H1 (cell line): ENCODE measurements at regions not wholly inside any gene's neighbourhood (a gene's known extent, or its start where the extent isn't known, plus 50 kb on each side); places are given as distances from the start of the nearest gene placed in this dataset.

ENCODE experiments used
- CTCF ChIA-PET: fragments of 300-600 bp; sonication (Branson Sonifier 250); formaldehyde crosslinking; loops from one replicate; lab custom pipeline; 2021; ENCODE audit not compliant: partially characterized antibody; lab: Charles Lee
- POLR2A ChIA-PET: fragments of 300-600 bp; sonication (Branson Sonifier 250); formaldehyde crosslinking; loops from one replicate; lab custom pipeline; 2021; ENCODE audit warnings: inconsistent platforms; ENCODE audit not compliant: partially characterized antibody; lab: Charles Lee
- DNase-seq, 2 experiments: peaks; one replicate each; pipeline versions ENCODE4 v3.0.0 to v3.0.0-alpha.2; 2010 to 2022; ENCODE audit warnings: low spot score in 2 of 2, low read depth in 1 of 2, mixed read lengths in 1 of 2
- FAIRE-seq: peaks from 2 replicates; lab custom pipeline; 2011; peaks lifted over from hg19 to GRCh38; lab: Jason Lieb, UNC
- H2AFZ ChIP-seq: 2 replicates; pipeline ENCODE4 v1.8.1; 2012; ENCODE audit warnings: low read length, inconsistent platforms
- H2AK5ac ChIP-seq: 2 replicates; pipeline ENCODE4 v1.6.1; 2013; ENCODE audit warnings: low read depth, low read length
- H2BK120ac ChIP-seq: replicated peaks from 2 replicates; pipeline ENCODE3; 2013; ENCODE audit warnings: low read depth, low read length, inconsistent platforms
- H2BK12ac ChIP-seq: 2 replicates; pipeline ENCODE4 v1.6.1; 2013; ENCODE audit warnings: low read depth, low read length
- H2BK15ac ChIP-seq: 2 replicates; pipeline ENCODE4 v1.6.1; 2013; ENCODE audit warnings: low read length
- H2BK20ac ChIP-seq: 2 replicates; pipeline ENCODE4 v1.6.1; 2013; ENCODE audit warnings: low read length
- H2BK5ac ChIP-seq: 2 replicates; pipeline ENCODE4 v1.6.1; 2013; ENCODE audit warnings: low read depth, low read length
- H3K14ac ChIP-seq: 2 replicates; pipeline ENCODE4 v1.6.1; 2013; ENCODE audit warnings: inconsistent platforms; ENCODE audit not compliant: insufficient read length
- H3K18ac ChIP-seq: 2 replicates; pipeline ENCODE4 v1.6.1; 2013; ENCODE audit warnings: low read length; ENCODE audit errors: extremely low read depth
- H3K23ac ChIP-seq: 2 replicates; pipeline ENCODE4 v1.6.1; 2013; ENCODE audit warnings: inconsistent platforms; ENCODE audit not compliant: insufficient read length
- H3K23me2 ChIP-seq: 2 replicates; pipeline ENCODE4 v1.6.1; 2013; ENCODE audit warnings: low read depth, low read length
- H3K27ac ChIP-seq: 2 replicates; pipeline ENCODE4 v1.6.1; 2011; ENCODE audit warnings: low read depth, low read length, inconsistent platforms
- H3K27me3 ChIP-seq, 4 experiments: replicated peaks in 1 of 4; 1 replicate in 1 of 4; 2 replicates in 3 of 4; pipeline versions ENCODE4 v1.6.1 to v1.8.1; 2011 to 2013; ENCODE audit warnings: low read length in 3 of 4, mild to moderate bottlenecking in 3 of 4, inconsistent platforms in 2 of 4, mixed read lengths in 2 of 4, moderate library complexity in 1 of 4; ENCODE audit not compliant: control insufficient read depth in 3 of 4, insufficient read depth in 3 of 4; ENCODE audit errors: extremely low read depth in 1 of 4
- H3K36me3 ChIP-seq, 4 experiments: 2 replicates each; pipeline versions ENCODE4 v1.6.1 to v1.8.1; 2011 to 2013; ENCODE audit warnings: mild to moderate bottlenecking in 4 of 4, low read length in 3 of 4, moderate library complexity in 2 of 4, control low read depth in 1 of 4, inconsistent platforms in 1 of 4; ENCODE audit not compliant: insufficient read depth in 4 of 4, control insufficient read depth in 2 of 4
- H3K4ac ChIP-seq: replicated peaks from 2 replicates; pipeline ENCODE3; 2013; ENCODE audit warnings: low read length, low read depth, mixed read lengths, inconsistent platforms; ENCODE audit not compliant: insufficient read length
- H3K4me1 ChIP-seq, 4 experiments: replicated peaks in 1 of 4; 1 replicate in 1 of 4; 2 replicates in 3 of 4; pipeline versions ENCODE4 v1.6.1 to v1.8.1; 2011 to 2013; ENCODE audit warnings: low read length in 3 of 4, inconsistent platforms in 2 of 4, mixed read lengths in 1 of 4; ENCODE audit not compliant: insufficient read depth in 4 of 4, control insufficient read depth in 3 of 4
- H3K4me2 ChIP-seq, 2 experiments: 2 replicates each; pipeline versions ENCODE4 v1.6.1 to v1.8.1; 2011 to 2013; ENCODE audit warnings: low read depth in 2 of 2, low read length in 2 of 2, control low read depth in 1 of 2, inconsistent platforms in 1 of 2, mild to moderate bottlenecking in 1 of 2; ENCODE audit not compliant: insufficient read depth in 1 of 2
- H3K4me3 ChIP-seq, 4 experiments: fragments of 200-600, 300-600 bp in 1 of 4; sonication (generic), shearing (Covaris generic), sonication (Bioruptor Twin) in 1 of 4; 2 replicates each; pipeline versions ENCODE4 v1.5.1 to v1.8.1; 2011 to 2016; ENCODE audit warnings: low read length in 4 of 4, low read depth in 3 of 4, control low read depth in 2 of 4, inconsistent platforms in 2 of 4, mild to moderate bottlenecking in 2 of 4, mixed read lengths in 1 of 4, moderate library complexity in 1 of 4; ENCODE audit not compliant: insufficient read depth in 2 of 4; ENCODE audit errors: extremely low read depth in 1 of 4
- H3K56ac ChIP-seq: replicated peaks from 2 replicates; pipeline ENCODE3; 2013; ENCODE audit warnings: low read depth, mild to moderate bottlenecking, mixed read lengths, low read length, inconsistent platforms; ENCODE audit not compliant: insufficient read length
- H3K79me1 ChIP-seq: 2 replicates; pipeline ENCODE4 v1.6.1; 2013; ENCODE audit warnings: low read depth, low read length, control low read depth
- H3K79me2 ChIP-seq, 2 experiments: 2 replicates each; pipeline versions ENCODE4 v1.6.1 to v1.8.1; 2012 to 2013; ENCODE audit warnings: low read length in 2 of 2, mild to moderate bottlenecking in 2 of 2, inconsistent platforms in 1 of 2; ENCODE audit not compliant: insufficient read depth in 2 of 2, control insufficient read depth in 1 of 2
- H3K9ac ChIP-seq, 4 experiments: replicated peaks in 1 of 4; 1 replicate in 1 of 4; 2 replicates in 3 of 4; pipeline versions ENCODE4 v1.6.1 to v1.8.1; 2011 to 2013; ENCODE audit warnings: low read depth in 3 of 4, low read length in 3 of 4, control low read depth in 2 of 4, mild to moderate bottlenecking in 2 of 4, moderate library complexity in 2 of 4, inconsistent platforms in 1 of 4; ENCODE audit errors: extremely low read depth in 1 of 4
- H3K9me3 ChIP-seq, 2 experiments: 2 replicates each; pipeline versions ENCODE4 v1.6.1 to v1.8.1; 2012 to 2013; ENCODE audit warnings: mild to moderate bottlenecking in 2 of 2, moderate library complexity in 2 of 2, control low read depth in 1 of 2, inconsistent platforms in 1 of 2, low read depth in 1 of 2, low read length in 1 of 2, mixed read lengths in 1 of 2; ENCODE audit not compliant: insufficient read depth in 2 of 2
- H4K20me1 ChIP-seq, 2 experiments: replicated peaks in 1 of 2; 2 replicates each; pipeline versions ENCODE3 to v1.8.1; 2011 to 2013; ENCODE audit warnings: inconsistent platforms in 2 of 2, low read length in 2 of 2, mild to moderate bottlenecking in 1 of 2; ENCODE audit not compliant: insufficient read depth in 2 of 2, control insufficient read depth in 1 of 2
- H4K5ac ChIP-seq: 2 replicates; pipeline ENCODE4 v1.6.1; 2013; ENCODE audit warnings: low read length, low read depth, mixed read lengths, inconsistent platforms; ENCODE audit not compliant: insufficient read length
- H4K8ac ChIP-seq: 2 replicates; pipeline ENCODE4 v1.8.0; 2013; ENCODE audit warnings: mild to moderate bottlenecking, moderate library complexity, low read length, inconsistent platforms; ENCODE audit not compliant: insufficient read depth; ENCODE audit errors: extremely low read depth
- H4K91ac ChIP-seq: replicated peaks from 2 replicates; pipeline ENCODE3; 2013; ENCODE audit warnings: low read length, mixed read lengths, inconsistent platforms; ENCODE audit not compliant: insufficient read length
- ASH2L ChIP-seq: fragments of 200-600, 300-600 bp; sonication (generic); IDR thresholded peaks from one replicate; pipeline ENCODE4 v1.7.1; 2017; ENCODE audit warnings: low read length
- CEBPB ChIP-seq: IDR thresholded peaks from 2 replicates; pipeline ENCODE4 v1.6.1; 2012; ENCODE audit warnings: low read depth, low read length
- EZH2 ChIP-seq: fragments of 200-600 bp; sonication (generic); IDR thresholded peaks from 2 replicates; pipeline ENCODE4 v1.7.1; 2012; ENCODE audit warnings: low read depth, mild to moderate bottlenecking, moderate library complexity, low read length, inconsistent platforms; ENCODE audit not compliant: severe bottlenecking
- MAX ChIP-seq: IDR thresholded peaks from 2 replicates; pipeline ENCODE4 v1.6.1; 2012; ENCODE audit warnings: inconsistent platforms
- NANOG ChIP-seq: IDR thresholded peaks from 2 replicates; pipeline ENCODE4 v1.6.1; 2011; ENCODE audit warnings: low read length, low read depth, mild to moderate bottlenecking, inconsistent platforms; ENCODE audit not compliant: insufficient read depth, poor library complexity, severe bottlenecking
- POU5F1 ChIP-seq: IDR thresholded peaks from 2 replicates; pipeline ENCODE4 v1.6.1; 2011; ENCODE audit warnings: low read depth, mild to moderate bottlenecking, low read length, moderate library complexity
- SP2 ChIP-seq: IDR thresholded peaks from 2 replicates; pipeline ENCODE4 v1.6.1; 2012; ENCODE audit warnings: mild to moderate bottlenecking, low read length, inconsistent platforms
- WGBS, 2 experiments: shearing (Covaris generic) in 1 of 2; methylation state at CpG; one replicate each; pipeline versions ENCODE4 v1.1.6 to v1.1.7; 2013 to 2015; ENCODE audit warnings: low lambda C conversion rate in 2 of 2, mixed read lengths in 2 of 2, inconsistent platforms in 1 of 2, low coverage in 1 of 2, missing lambda C conversion rate in 1 of 2; ENCODE audit not compliant: insufficient replicate concordance in 2 of 2, insufficient coverage in 1 of 2, insufficient read length in 1 of 2; ENCODE audit errors: extremely low coverage in 1 of 2, missing lambda C conversion rate in 1 of 2; 5-methylcytosine and 5-hydroxymethylcytosine counted together
- TF ChIP-seq, protein P1 (sequence below), 3 experiments: IDR thresholded peaks; 1 replicate in 2 of 3; 2 replicates in 1 of 3; pipeline versions ENCODE4 v1.5.1 to v1.6.1; 2011; ENCODE audit warnings: low read length in 3 of 3, mild to moderate bottlenecking in 3 of 3, inconsistent platforms in 2 of 3, low read depth in 1 of 3, moderate library complexity in 1 of 3; ENCODE audit not compliant: insufficient read depth in 1 of 3; ENCODE audit errors: control extremely low read depth in 1 of 3
- TF ChIP-seq, protein P2 (sequence below): IDR thresholded peaks from 2 replicates; pipeline ENCODE4 v1.6.1; 2011; ENCODE audit warnings: low read length, improper control_type of control experiment

DNA sequence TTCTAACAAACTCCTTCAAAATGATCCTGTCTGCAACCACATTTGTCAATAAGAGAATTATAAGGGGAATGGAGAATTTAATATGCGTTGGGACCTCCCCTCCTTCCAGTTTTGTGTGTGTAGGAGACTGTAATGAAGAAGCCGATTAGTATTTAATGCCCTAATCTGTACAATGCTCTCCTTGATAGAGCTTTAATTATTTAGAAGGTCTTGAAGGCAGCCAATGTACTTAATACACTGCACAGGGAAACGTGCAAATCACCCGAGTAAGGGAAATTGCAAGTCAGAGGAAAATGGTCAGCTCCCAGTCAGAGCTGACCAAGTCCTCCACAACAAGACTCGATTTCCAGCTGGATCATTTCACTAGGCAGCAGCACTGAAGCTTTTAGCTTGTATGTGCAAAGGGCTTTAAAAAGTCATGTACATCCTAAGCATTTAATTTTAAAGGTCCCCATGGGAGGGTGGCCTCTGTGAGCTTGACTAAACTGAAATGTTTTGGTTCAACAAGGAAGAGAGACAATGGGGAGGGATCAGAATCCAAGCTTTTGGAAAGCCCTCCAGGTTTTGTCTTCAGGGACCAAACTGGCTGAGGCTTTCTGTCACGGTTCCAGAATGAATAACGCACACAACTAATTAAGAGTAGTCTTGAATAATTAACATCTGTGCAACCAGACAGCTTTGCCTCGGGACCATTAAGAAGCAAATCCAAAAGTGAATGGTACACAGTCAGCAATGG lies 159.8 kb upstream of the MITF start:
- H3K18ac ChIP-seq = no peak overlapping the region
- TF ChIP-seq ASH2L = no peak
- TF ChIP-seq, protein P1, sequence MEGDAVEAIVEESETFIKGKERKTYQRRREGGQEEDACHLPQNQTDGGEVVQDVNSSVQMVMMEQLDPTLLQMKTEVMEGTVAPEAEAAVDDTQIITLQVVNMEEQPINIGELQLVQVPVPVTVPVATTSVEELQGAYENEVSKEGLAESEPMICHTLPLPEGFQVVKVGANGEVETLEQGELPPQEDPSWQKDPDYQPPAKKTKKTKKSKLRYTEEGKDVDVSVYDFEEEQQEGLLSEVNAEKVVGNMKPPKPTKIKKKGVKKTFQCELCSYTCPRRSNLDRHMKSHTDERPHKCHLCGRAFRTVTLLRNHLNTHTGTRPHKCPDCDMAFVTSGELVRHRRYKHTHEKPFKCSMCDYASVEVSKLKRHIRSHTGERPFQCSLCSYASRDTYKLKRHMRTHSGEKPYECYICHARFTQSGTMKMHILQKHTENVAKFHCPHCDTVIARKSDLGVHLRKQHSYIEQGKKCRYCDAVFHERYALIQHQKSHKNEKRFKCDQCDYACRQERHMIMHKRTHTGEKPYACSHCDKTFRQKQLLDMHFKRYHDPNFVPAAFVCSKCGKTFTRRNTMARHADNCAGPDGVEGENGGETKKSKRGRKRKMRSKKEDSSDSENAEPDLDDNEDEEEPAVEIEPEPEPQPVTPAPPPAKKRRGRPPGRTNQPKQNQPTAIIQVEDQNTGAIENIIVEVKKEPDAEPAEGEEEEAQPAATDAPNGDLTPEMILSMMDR (IDR thresholded peaks at IDR 0.05; ENCODE audit: control extremely low read depth in 1 of 3, insufficient read depth in 1 of 3, low read depth in 1 of 3, low read length in 3 of 3) = no peak
- no peak for TF ChIP-seq SP2
- no peak for TF ChIP-seq EZH2
- TF ChIP-seq NANOG = no peak
- TF ChIP-seq POU5F1 = no peak
- no peak for TF ChIP-seq MAX
- no peak for TF ChIP-seq CEBPB
- TF ChIP-seq, protein P2, sequence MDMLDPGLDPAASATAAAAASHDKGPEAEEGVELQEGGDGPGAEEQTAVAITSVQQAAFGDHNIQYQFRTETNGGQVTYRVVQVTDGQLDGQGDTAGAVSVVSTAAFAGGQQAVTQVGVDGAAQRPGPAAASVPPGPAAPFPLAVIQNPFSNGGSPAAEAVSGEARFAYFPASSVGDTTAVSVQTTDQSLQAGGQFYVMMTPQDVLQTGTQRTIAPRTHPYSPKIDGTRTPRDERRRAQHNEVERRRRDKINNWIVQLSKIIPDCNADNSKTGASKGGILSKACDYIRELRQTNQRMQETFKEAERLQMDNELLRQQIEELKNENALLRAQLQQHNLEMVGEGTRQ = no peak

More for the DNA sequence above, 159.8 kb upstream of the MITF start:
- no peak overlapping the region for H3K4me3 ChIP-seq
- no peaks in the 10 kb centered on the region for H3K79me1 ChIP-seq
- DNase-seq (no peak), FAIRE-seq (no peak)
- peaks cover 2% of the 10 kb centered on the region; the same call in 1 of the 2 replicates for H3K23me2 ChIP-seq
- no peak overlapping the region for H2BK20ac ChIP-seq
- no peaks in the 10 kb centered on the region for H3K9me3 ChIP-seq
- H3K23ac ChIP-seq = no peak overlapping the region
- H3K27me3 ChIP-seq = peaks cover 0 to 1% (median 0%) of the 10 kb centered on the region in 4 experiments; a peak in 1 of 7 replicates
- no peak overlapping the region for H2AFZ ChIP-seq
- no peak overlapping the region for H2AK5ac ChIP-seq
- no peaks in the 10 kb centered on the region for H3K79me2 ChIP-seq
- no peak overlapping the region for H3K14ac ChIP-seq
- no peak overlapping the region for H3K27ac ChIP-seq
- H2BK12ac ChIP-seq = no peak overlapping the region
- no peak overlapping the region for H3K4me2 ChIP-seq
- H3K36me3 ChIP-seq = no peaks in the 10 kb centered on the region
- no peak overlapping the region for H2BK5ac ChIP-seq
- CTCF ChIA-PET = interaction anchor here (0.6 to 1.0 kb wide), 3 partner anchors 15 to 443 kb away, joined by 3 read pairs; no protein-coding TSS in a partner anchor
- H4K91ac ChIP-seq = no peak overlapping the region
- no peak overlapping the region for H4K8ac ChIP-seq
- H2BK120ac ChIP-seq = no peak overlapping the region
- H4K20me1 ChIP-seq = no peaks in the 10 kb centered on the region
- no peak overlapping the region for H3K56ac ChIP-seq
- 81% methylated on average over 8 of the region's 8 CpGs; no CpG with 5 or more reads in 1 of the 2 experiments for WGBS, 2 experiments
- H3K9ac ChIP-seq = no peak overlapping the region
- H2BK15ac ChIP-seq = no peak overlapping the region
- POLR2A ChIA-PET = no interaction called here
- H4K5ac ChIP-seq = no peak overlapping the region
- no peaks in the 10 kb centered on the region for H3K4me1 ChIP-seq
- H3K4ac ChIP-seq = no peak overlapping the region
